Esophagus muscularis mucosa (tissue), 4 donors: ENCODE measurements at regions not wholly inside any gene's neighbourhood (a gene's known extent, or its start where the extent isn't known, plus 50 kb on each side); places are given as distances from the start of the nearest gene placed in this dataset.

Source experiments
- EP300 ChIP-seq: sonication (generic); formaldehyde crosslinking; IDR thresholded peaks from one replicate; pipeline ENCODE4 v1.6.1; 2017; ENCODE audit warnings: antibody characterized with exemption
- POLR2A ChIP-seq: fragments of 450-650 bp; IDR thresholded peaks from one replicate; pipeline ENCODE4 v1.6.1; 2017; ENCODE audit warnings: antibody characterized with exemption, moderate library complexity, mild to moderate bottlenecking, low read depth
- POLR2AphosphoS5 ChIP-seq, 2 donors: sonication (generic); formaldehyde crosslinking; IDR thresholded peaks; one replicate each; pipeline ENCODE4 v1.6.1; 2017; ENCODE audit warnings: antibody characterized with exemption in 2 of 2
- TF ChIP-seq, protein P1 (sequence below), 3 experiments: fragments of 200-600 bp in 2 of 3; fragments of 450-650 bp in 1 of 3; sonication (generic) in 2 of 3; IDR thresholded peaks; one replicate each; pipeline ENCODE4 v1.5.1; 2017 to 2019; ENCODE audit warnings: antibody characterized with exemption in 3 of 3, mild to moderate bottlenecking in 2 of 3, moderate library complexity in 1 of 3

DNA sequence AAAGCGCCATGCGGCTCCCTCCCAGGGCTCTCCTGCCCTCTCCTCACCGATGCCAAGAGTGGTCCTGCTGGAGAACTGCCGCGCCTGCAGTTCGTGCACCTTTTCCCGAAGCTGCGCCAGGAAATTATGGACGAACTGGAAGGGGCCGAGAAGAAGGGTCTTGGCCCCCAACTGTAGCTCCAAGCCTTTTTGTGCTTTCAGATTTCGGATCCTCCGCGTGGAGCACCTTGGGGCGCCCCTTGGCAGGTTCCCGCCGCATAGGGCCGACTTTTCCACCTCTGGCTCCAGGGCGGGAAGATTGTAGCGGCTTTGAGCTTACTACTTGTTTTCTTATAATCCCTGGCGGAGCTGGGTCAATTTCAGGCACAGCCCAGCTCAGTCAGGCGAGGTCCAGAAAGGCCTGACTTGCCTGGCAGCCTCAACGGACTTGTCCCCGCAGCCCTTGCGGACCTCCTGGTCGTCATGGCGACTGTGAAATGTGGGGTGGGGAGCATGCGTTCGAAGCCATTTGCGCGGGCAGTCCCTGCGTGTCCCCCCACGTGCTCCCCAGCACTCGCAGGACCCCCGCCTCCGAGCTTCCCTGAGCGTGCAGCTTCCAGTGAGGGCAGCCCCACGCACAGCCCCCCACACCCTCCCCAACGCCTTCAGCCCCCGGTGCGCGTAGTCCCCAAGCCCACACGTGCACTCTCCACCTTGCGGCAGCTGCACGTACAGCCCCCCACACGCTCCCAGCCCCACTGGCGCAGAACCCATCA, 129.9 kb downstream of the KBTBD2 start:
- TF ChIP-seq, protein P1, sequence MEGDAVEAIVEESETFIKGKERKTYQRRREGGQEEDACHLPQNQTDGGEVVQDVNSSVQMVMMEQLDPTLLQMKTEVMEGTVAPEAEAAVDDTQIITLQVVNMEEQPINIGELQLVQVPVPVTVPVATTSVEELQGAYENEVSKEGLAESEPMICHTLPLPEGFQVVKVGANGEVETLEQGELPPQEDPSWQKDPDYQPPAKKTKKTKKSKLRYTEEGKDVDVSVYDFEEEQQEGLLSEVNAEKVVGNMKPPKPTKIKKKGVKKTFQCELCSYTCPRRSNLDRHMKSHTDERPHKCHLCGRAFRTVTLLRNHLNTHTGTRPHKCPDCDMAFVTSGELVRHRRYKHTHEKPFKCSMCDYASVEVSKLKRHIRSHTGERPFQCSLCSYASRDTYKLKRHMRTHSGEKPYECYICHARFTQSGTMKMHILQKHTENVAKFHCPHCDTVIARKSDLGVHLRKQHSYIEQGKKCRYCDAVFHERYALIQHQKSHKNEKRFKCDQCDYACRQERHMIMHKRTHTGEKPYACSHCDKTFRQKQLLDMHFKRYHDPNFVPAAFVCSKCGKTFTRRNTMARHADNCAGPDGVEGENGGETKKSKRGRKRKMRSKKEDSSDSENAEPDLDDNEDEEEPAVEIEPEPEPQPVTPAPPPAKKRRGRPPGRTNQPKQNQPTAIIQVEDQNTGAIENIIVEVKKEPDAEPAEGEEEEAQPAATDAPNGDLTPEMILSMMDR (IDR thresholded peaks at IDR 0.05) = no peak
- TF ChIP-seq POLR2A (no peak), EP300 (no peak), POLR2AphosphoS5 (IDR thresholded peaks at IDR 0.05) (no peak)
